ENCODE measurements at regions not wholly inside any gene's neighbourhood (a gene's known extent, or its start where the extent isn't known, plus 50 kb on each side); places are given as distances from the start of the nearest gene placed in this dataset.

- no peak overlapping the region for H3K4me3 ChIP-seq (ENCODE audit: low read depth, low read length)
- no peak for TF ChIP-seq CTCF (IDR thresholded peaks at IDR 0.05; ENCODE audit: low read depth, low read length, missing control alignments)
- in situ Hi-C loops (cut with HindIII; ENCODE audit: low sequenced_read_pairs), result no loop called here
- DNase-seq (ENCODE audit: low read depth), result no peak
Observed at GRCh38 chr22:48880749-48881148, 946.9 kb downstream of the BRD1 start.

- no peak for DNase-seq (ENCODE audit: low read depth)
- in situ Hi-C loops (cut with HindIII; ENCODE audit: low sequenced_read_pairs), result no loop called here
- no peak for TF ChIP-seq CTCF (IDR thresholded peaks at IDR 0.05; ENCODE audit: low read depth, low read length, missing control alignments)
Observed at GRCh38 chr22:48876951-48877350, 950.7 kb downstream of the BRD1 start.

GRCh38 chr22:48874956-48875355 is 952.7 kb downstream of the BRD1 start:
- in situ Hi-C loops (cut with HindIII; ENCODE audit: low sequenced_read_pairs), result no loop called here
- TF ChIP-seq CTCF (IDR thresholded peaks at IDR 0.05; ENCODE audit: low read depth, low read length, missing control alignments), result no peak
- H3K4me3 ChIP-seq (ENCODE audit: low read depth, low read length), result no peak overlapping the region
- DNase-seq (ENCODE audit: low read depth), result no peak

More at GRCh38 chr22:48876951-48877350, 950.7 kb downstream of the BRD1 start:
- H3K4me3 ChIP-seq (ENCODE audit: low read depth, low read length), result no peak overlapping the region

GRCh38 chr22:48873191-48873520 is 954.5 kb downstream of the BRD1 start:
- DNase-seq (ENCODE audit: low read depth), result no peak
- no peak overlapping the region for H3K4me3 ChIP-seq (ENCODE audit: low read depth, low read length)
- TF ChIP-seq CTCF (IDR thresholded peaks at IDR 0.05; ENCODE audit: low read depth, low read length, missing control alignments), result no peak
- in situ Hi-C loops (cut with HindIII; ENCODE audit: low sequenced_read_pairs), result no loop called here

DNA sequence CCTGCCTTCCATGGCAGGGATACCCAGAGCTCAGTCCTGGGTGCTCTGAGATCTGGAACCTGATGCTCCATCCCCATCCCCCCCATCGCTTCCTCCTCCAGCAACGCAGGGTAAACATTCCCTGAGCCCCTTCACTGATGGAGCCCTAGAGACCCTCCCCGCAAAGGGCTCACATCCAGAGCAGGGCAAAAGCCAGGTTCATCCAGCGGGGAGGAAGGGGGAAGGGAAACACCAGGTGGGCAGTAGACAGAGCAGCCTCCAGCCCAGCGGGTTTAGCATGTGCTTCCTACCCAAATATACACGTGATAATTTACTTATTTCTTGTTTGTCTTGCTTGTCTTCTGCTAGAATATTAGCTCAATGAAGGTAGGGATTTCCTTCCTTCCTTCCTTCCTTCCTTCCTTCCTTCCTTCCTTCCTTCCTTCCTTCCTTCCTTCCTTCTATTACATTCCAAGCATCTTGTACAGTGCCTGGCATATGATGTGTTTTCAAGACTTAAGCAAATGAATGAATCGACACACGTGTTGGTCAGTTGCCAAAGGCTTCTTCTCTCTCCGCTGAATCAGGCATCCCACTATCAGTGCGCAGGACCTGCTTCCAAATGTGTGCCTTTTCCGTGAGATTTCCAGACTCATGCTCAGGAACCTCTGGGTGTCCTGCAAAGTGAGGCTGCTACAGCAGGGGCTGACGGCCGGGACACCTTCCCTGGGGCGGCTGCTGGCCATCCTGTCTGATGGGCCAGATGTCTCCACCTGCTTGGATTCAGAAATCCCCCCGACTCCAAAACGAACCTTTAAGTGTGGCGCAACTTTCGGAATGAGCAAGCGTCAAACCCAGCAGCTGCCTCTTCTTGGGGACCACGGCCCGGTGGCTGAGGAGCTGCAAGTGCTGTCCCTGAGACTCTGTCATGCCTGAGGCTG is 955.1 kb downstream of the BRD1 start:
- no peak for TF ChIP-seq CTCF (IDR thresholded peaks at IDR 0.05; ENCODE audit: low read depth, low read length, missing control alignments)
- no peak for DNase-seq (ENCODE audit: low read depth)
- in situ Hi-C loops (cut with HindIII; ENCODE audit: low sequenced_read_pairs), result no loop called here
- H3K4me3 ChIP-seq (ENCODE audit: low read depth, low read length), result no peak overlapping the region

GRCh38 chr22:48871176-48871840 is 956.4 kb downstream of the BRD1 start:
- in situ Hi-C loops (cut with HindIII; ENCODE audit: low sequenced_read_pairs), result no loop called here
- no peak overlapping the region for H3K4me3 ChIP-seq (ENCODE audit: low read depth, low read length)
- DNase-seq (ENCODE audit: low read depth), result no peak
- TF ChIP-seq CTCF (IDR thresholded peaks at IDR 0.05; ENCODE audit: low read depth, low read length, missing control alignments), result no peak
